Endothelial cell of umbilical vein (primary cell): ENCODE measurements at regions not wholly inside any gene's neighbourhood (a gene's known extent, or its start where the extent isn't known, plus 50 kb on each side); places are given as distances from the start of the nearest gene placed in this dataset.

Experiments
- BruUV-seq: library from RNA; stranded (reverse); fragments of 400-500 nt; replicated peaks from 2 replicates; lab custom pipeline; 2021; lab: Mats Ljungman, UMichigan
- CTCF ChIA-PET: fragments of 300-600, 350-600 bp; sonication (Branson Sonifier 250); formaldehyde crosslinking; loops from one replicate; lab custom pipeline; 2021; ENCODE audit warnings: antibody characterized with exemption, inconsistent platforms; lab: Charles Lee
- POLR2A ChIA-PET: fragments of 300-600, 350-600 bp; sonication (Branson Sonifier 250); formaldehyde crosslinking; loops from one replicate; lab custom pipeline; 2021; ENCODE audit warnings: antibody characterized with exemption, inconsistent platforms; lab: Charles Lee
- DNase-seq: peaks from one replicate; pipeline ENCODE4 v3.0.0-alpha.2; 2011; ENCODE audit warnings: low read depth, low spot score
- FAIRE-seq: peaks from 2 replicates; lab custom pipeline; 2011; peaks lifted over from hg19 to GRCh38; lab: Jason Lieb, UNC
- H2AFZ ChIP-seq: 2 replicates; pipeline ENCODE4 v1.6.0; 2012; ENCODE audit warnings: low read depth, low read length, control low read depth, inconsistent platforms
- H3K27ac ChIP-seq: 2 replicates; pipeline ENCODE4 v1.5.1; 2011; ENCODE audit warnings: low read depth, mild to moderate bottlenecking, control low read depth, low read length, moderate library complexity; ENCODE audit not compliant: insufficient read depth
- H3K27me3 ChIP-seq, 2 experiments: 2 replicates each; pipeline versions ENCODE4 v1.6.0 to v1.6.1; 2011; ENCODE audit warnings: low read length in 2 of 2, mixed read lengths in 1 of 2; ENCODE audit not compliant: control insufficient read depth in 2 of 2, insufficient read depth in 2 of 2
- H3K36me3 ChIP-seq, 2 experiments: 2 replicates in 1 of 2; 3 replicates in 1 of 2; pipeline ENCODE4 v1.5.1; 2011; ENCODE audit warnings: low read length in 2 of 2, mild to moderate bottlenecking in 1 of 2, moderate library complexity in 1 of 2; ENCODE audit not compliant: control insufficient read depth in 2 of 2, insufficient read depth in 2 of 2; ENCODE audit errors: extremely low read depth in 1 of 2
- H3K4me1 ChIP-seq: 3 replicates; pipeline ENCODE4 v1.5.1; 2011; ENCODE audit warnings: mild to moderate bottlenecking, low read length; ENCODE audit not compliant: control insufficient read depth, insufficient read depth; ENCODE audit errors: extremely low read depth
- H3K4me2 ChIP-seq: 2 replicates; pipeline ENCODE4 v1.6.1; 2011; ENCODE audit warnings: low read length, control low read depth, mixed read lengths; ENCODE audit not compliant: insufficient read depth
- H3K4me3 ChIP-seq, 3 experiments: fragments of 200-600 bp in 1 of 3; sonication (generic), shearing (Covaris generic) in 1 of 3; replicated peaks in 1 of 3; 2 replicates each; pipeline ENCODE4 v1.5.1; 2011 to 2016; ENCODE audit warnings: control low read depth in 3 of 3, low read length in 3 of 3, mild to moderate bottlenecking in 2 of 3, inconsistent platforms in 1 of 3, low read depth in 1 of 3, moderate library complexity in 1 of 3; ENCODE audit not compliant: insufficient read depth in 1 of 3
- H3K79me2 ChIP-seq: 2 replicates; pipeline ENCODE4 v1.6.0; 2012; ENCODE audit warnings: low read length, inconsistent platforms; ENCODE audit not compliant: control insufficient read depth, insufficient read depth
- H3K9ac ChIP-seq: replicated peaks from 2 replicates; pipeline ENCODE3; 2011; ENCODE audit warnings: low read length, control low read depth; ENCODE audit not compliant: insufficient read depth; ENCODE audit errors: extremely low read depth
- H3K9me1 ChIP-seq: replicated peaks from 3 replicates; pipeline ENCODE4 v1.6.0; 2011; ENCODE audit warnings: mild to moderate bottlenecking, low read length; ENCODE audit not compliant: control insufficient read depth, insufficient read depth; ENCODE audit errors: extremely low read depth
- H3K9me3 ChIP-seq: replicated peaks from 2 replicates; pipeline ENCODE4 v1.5.1; 2012; ENCODE audit warnings: low read length, inconsistent platforms; ENCODE audit not compliant: control insufficient read depth, insufficient read depth
- H4K20me1 ChIP-seq: replicated peaks from 2 replicates; pipeline ENCODE3; 2011; ENCODE audit warnings: mild to moderate bottlenecking, low read length; ENCODE audit not compliant: control insufficient read depth, insufficient read depth; ENCODE audit errors: extremely low read depth
- EZH2 ChIP-seq: IDR thresholded peaks from 2 replicates; pipeline ENCODE4 v1.6.1; 2012; ENCODE audit warnings: borderline replicate concordance, low read depth, mild to moderate bottlenecking, moderate library complexity, low read length, inconsistent platforms; ENCODE audit not compliant: severe bottlenecking
- FOS ChIP-seq: IDR thresholded peaks from 2 replicates; pipeline ENCODE4 v1.6.1; 2011; ENCODE audit warnings: mild to moderate bottlenecking, low read length, moderate library complexity, borderline replicate concordance; ENCODE audit not compliant: insufficient read depth
- GATA2 ChIP-seq: IDR thresholded peaks from 2 replicates; pipeline ENCODE4 v1.7.0; 2011; ENCODE audit warnings: low read depth, mild to moderate bottlenecking, moderate library complexity, mixed read lengths, low read length; ENCODE audit not compliant: insufficient read length, insufficient read depth
- JUN ChIP-seq: IDR thresholded peaks from 2 replicates; pipeline ENCODE4 v1.6.1; 2011; ENCODE audit warnings: borderline replicate concordance, low read depth; ENCODE audit not compliant: insufficient read length, insufficient read depth
- MYC ChIP-seq: IDR thresholded peaks from one replicate; pipeline ENCODE4 v1.6.1; 2011; ENCODE audit warnings: mild to moderate bottlenecking, low read depth, low read length
- POLR2A ChIP-seq: IDR thresholded peaks from 2 replicates; pipeline ENCODE4 v1.6.1; 2012; ENCODE audit warnings: low read depth, mild to moderate bottlenecking, control low read depth, low read length
- POLR2AphosphoS5 ChIP-seq: IDR thresholded peaks from 2 replicates; pipeline ENCODE4 v1.6.1; 2012; ENCODE audit warnings: low read depth, mild to moderate bottlenecking, control low read depth, low read length, moderate library complexity; ENCODE audit not compliant: insufficient read depth
- dilution Hi-C: fragments of 300-500 bp; cut with MboI; formaldehyde crosslinking; loops from one replicate; pipeline ENCODE4 v1.15.0; 2019; ENCODE audit warnings: low sequenced_read_pairs; ENCODE audit not compliant: extremely low pct_ligation_motif_present
- intact Hi-C: fragments of 100-400 bp; cut with micrococcal nuclease; formaldehyde crosslinking; loops from one replicate; pipeline ENCODE4 v1.10.0; 2022
- TF ChIP-seq, protein P1 (sequence below): IDR thresholded peaks from 2 replicates; pipeline ENCODE4 v1.6.1; 2011; ENCODE audit not compliant: insufficient read depth, insufficient read length
- TF ChIP-seq, protein P2 (sequence below), 2 donors: IDR thresholded peaks; 1 replicate in 1 of 2; 2 replicates in 1 of 2; pipeline ENCODE4 v1.5.1; 2011; ENCODE audit warnings: low read length in 2 of 2, mild to moderate bottlenecking in 2 of 2, moderate library complexity in 2 of 2, control low read depth in 1 of 2, inconsistent platforms in 1 of 2, low read depth in 1 of 2; ENCODE audit not compliant: insufficient read depth in 1 of 2; ENCODE audit errors: extremely low read depth in 1 of 2

DNA sequence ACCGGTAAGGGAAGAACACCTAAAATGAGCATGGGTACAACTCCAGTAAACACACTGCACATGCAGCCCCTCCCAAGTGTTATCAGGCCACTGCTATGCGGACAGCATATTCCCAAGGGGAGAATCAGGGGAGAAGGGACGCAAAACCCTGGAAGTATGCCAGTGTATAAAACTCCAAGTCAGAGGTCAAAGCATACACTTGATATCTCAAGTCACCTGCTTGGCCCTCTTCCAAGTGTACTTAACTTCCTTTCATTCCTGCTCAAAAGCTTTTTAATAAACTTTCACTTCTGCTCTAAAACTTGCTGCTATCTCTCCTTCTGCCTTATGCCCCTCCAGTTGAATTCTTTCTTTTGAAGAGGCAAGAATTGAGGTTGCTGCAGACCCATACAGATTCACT lies 408.1 kb downstream of the HTR1A start:
- H3K4me1 ChIP-seq = no peaks in the 10 kb centered on the region
- no peaks in the 10 kb centered on the region for H3K79me2 ChIP-seq
- no TSS peak for BruUV-seq
- POLR2A ChIA-PET = no interaction called here
- no peak overlapping the region for H3K4me3 ChIP-seq
- no peak for DNase-seq
- no peak for FAIRE-seq
- no peaks in the 10 kb centered on the region for H3K9me1 ChIP-seq
- H3K36me3 ChIP-seq = no peaks in the 10 kb centered on the region
- CTCF ChIA-PET = no interaction called here
- no peaks in the 10 kb centered on the region for H4K20me1 ChIP-seq
- H3K9me3 ChIP-seq = no peaks in the 10 kb centered on the region
- H3K4me2 ChIP-seq = no peak overlapping the region
- H3K27me3 ChIP-seq = no peaks in the 10 kb centered on the region
- dilution Hi-C loops = no loop called here
- TF ChIP-seq FOS (no peak), GATA2 (no peak), POLR2A (no peak), JUN (no peak), POLR2AphosphoS5 (no peak), EZH2 (no peak), MYC (no peak)
- TF ChIP-seq, protein P1, sequence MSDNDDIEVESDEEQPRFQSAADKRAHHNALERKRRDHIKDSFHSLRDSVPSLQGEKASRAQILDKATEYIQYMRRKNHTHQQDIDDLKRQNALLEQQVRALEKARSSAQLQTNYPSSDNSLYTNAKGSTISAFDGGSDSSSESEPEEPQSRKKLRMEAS = no peak
- TF ChIP-seq, protein P2, sequence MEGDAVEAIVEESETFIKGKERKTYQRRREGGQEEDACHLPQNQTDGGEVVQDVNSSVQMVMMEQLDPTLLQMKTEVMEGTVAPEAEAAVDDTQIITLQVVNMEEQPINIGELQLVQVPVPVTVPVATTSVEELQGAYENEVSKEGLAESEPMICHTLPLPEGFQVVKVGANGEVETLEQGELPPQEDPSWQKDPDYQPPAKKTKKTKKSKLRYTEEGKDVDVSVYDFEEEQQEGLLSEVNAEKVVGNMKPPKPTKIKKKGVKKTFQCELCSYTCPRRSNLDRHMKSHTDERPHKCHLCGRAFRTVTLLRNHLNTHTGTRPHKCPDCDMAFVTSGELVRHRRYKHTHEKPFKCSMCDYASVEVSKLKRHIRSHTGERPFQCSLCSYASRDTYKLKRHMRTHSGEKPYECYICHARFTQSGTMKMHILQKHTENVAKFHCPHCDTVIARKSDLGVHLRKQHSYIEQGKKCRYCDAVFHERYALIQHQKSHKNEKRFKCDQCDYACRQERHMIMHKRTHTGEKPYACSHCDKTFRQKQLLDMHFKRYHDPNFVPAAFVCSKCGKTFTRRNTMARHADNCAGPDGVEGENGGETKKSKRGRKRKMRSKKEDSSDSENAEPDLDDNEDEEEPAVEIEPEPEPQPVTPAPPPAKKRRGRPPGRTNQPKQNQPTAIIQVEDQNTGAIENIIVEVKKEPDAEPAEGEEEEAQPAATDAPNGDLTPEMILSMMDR (IDR thresholded peaks at IDR 0.05; ENCODE audit: extremely low read depth in 1 of 2, insufficient read depth in 1 of 2, low read depth in 1 of 2, low read length in 2 of 2) = no peak
- no peak overlapping the region for H3K9ac ChIP-seq
- no peak overlapping the region for H2AFZ ChIP-seq
- intact Hi-C loops = no loop called here
- no peak overlapping the region for H3K27ac ChIP-seq
